Mesenchymal stem cell (in vitro differentiated cells and primary cell): ENCODE measurements at regions not wholly inside any gene's neighbourhood (a gene's known extent, or its start where the extent isn't known, plus 50 kb on each side); places are given as distances from the start of the nearest gene placed in this dataset.

ENCODE experiments used
- DNase-seq: peaks from one replicate; pipeline ENCODE4 v3.0.0-alpha.2; 2013
- H2AFZ ChIP-seq: one replicate; pipeline ENCODE4 v1.6.1; 2013; ENCODE audit warnings: low read depth, mild to moderate bottlenecking, control low read depth, inconsistent platforms, low read length, moderate library complexity
- H2AK5ac ChIP-seq: 2 replicates; pipeline ENCODE4 v1.6.1; 2013; ENCODE audit warnings: low read length, moderate library complexity, mild to moderate bottlenecking, inconsistent platforms; ENCODE audit not compliant: severe bottlenecking
- H2BK120ac ChIP-seq: one replicate; pipeline ENCODE4 v1.6.1; 2013; ENCODE audit warnings: low read depth, mild to moderate bottlenecking, inconsistent platforms, low read length, moderate library complexity
- H2BK12ac ChIP-seq, 2 experiments: one replicate each; pipeline ENCODE4 v1.6.1; 2013; ENCODE audit warnings: inconsistent platforms in 2 of 2, low read length in 2 of 2, mild to moderate bottlenecking in 2 of 2, moderate library complexity in 2 of 2, control low read depth in 1 of 2
- H2BK15ac ChIP-seq: one replicate; pipeline ENCODE4 v1.6.1; 2013; ENCODE audit warnings: mild to moderate bottlenecking, low read depth, inconsistent platforms; ENCODE audit not compliant: poor library complexity, severe bottlenecking
- H2BK5ac ChIP-seq: 2 replicates; pipeline ENCODE4 v1.6.1; 2013; ENCODE audit warnings: low read depth, mild to moderate bottlenecking, low read length, control low read depth, inconsistent platforms; ENCODE audit not compliant: poor library complexity, severe bottlenecking
- H3K14ac ChIP-seq, 2 experiments: one replicate each; pipeline ENCODE4 v1.6.1; 2013; ENCODE audit warnings: inconsistent platforms in 2 of 2, low read length in 2 of 2, control low read depth in 1 of 2, mild to moderate bottlenecking in 1 of 2, moderate library complexity in 1 of 2
- H3K18ac ChIP-seq, 2 experiments: one replicate each; pipeline ENCODE4 v1.6.1; 2013; ENCODE audit warnings: inconsistent platforms in 2 of 2, low read length in 2 of 2, control low read depth in 1 of 2, low read depth in 1 of 2, mild to moderate bottlenecking in 1 of 2
- H3K23ac ChIP-seq, 2 experiments: one replicate each; pipeline ENCODE4 v1.6.1; 2013; ENCODE audit warnings: inconsistent platforms in 2 of 2, low read length in 2 of 2, mild to moderate bottlenecking in 2 of 2, moderate library complexity in 2 of 2, control low read depth in 1 of 2
- H3K27ac ChIP-seq: 2 replicates; pipeline ENCODE4 v1.5.1; 2013; ENCODE audit warnings: mild to moderate bottlenecking, moderate library complexity, low read length, control low read depth, inconsistent platforms; ENCODE audit not compliant: poor library complexity, severe bottlenecking
- H3K27me3 ChIP-seq, 2 experiments: 2 replicates each; pipeline versions ENCODE4 v1.6.1 to v1.7.0; 2013; ENCODE audit warnings: low read length in 2 of 2, mild to moderate bottlenecking in 2 of 2, moderate library complexity in 2 of 2, control low read depth in 1 of 2, inconsistent platforms in 1 of 2; ENCODE audit not compliant: control insufficient read depth in 1 of 2, insufficient read depth in 1 of 2
- H3K36me3 ChIP-seq, 2 experiments: 2 replicates each; pipeline versions ENCODE4 v1.6.1 to v1.7.0; 2013; ENCODE audit warnings: low read length in 2 of 2, control low read depth in 1 of 2, inconsistent platforms in 1 of 2, low read depth in 1 of 2, mild to moderate bottlenecking in 1 of 2; ENCODE audit not compliant: insufficient read depth in 2 of 2, control insufficient read depth in 1 of 2
- H3K4ac ChIP-seq, 2 experiments: one replicate each; pipeline ENCODE4 v1.6.1; 2013; ENCODE audit warnings: inconsistent platforms in 2 of 2, low read length in 2 of 2, mild to moderate bottlenecking in 2 of 2, moderate library complexity in 2 of 2, control low read depth in 1 of 2, low read depth in 1 of 2
- H3K4me1 ChIP-seq: 2 replicates; pipeline ENCODE4 v1.6.1; 2013; ENCODE audit warnings: low read depth, low read length, control low read depth; ENCODE audit not compliant: control insufficient read depth, insufficient read depth
- H3K4me2 ChIP-seq: 2 replicates; pipeline ENCODE4 v1.6.1; 2013; ENCODE audit warnings: low read length, mild to moderate bottlenecking, inconsistent platforms; ENCODE audit not compliant: poor library complexity, severe bottlenecking
- H3K4me3 ChIP-seq, 2 experiments: 2 replicates each; pipeline versions ENCODE4 v1.5.1 to v1.7.0; 2013; ENCODE audit warnings: low read length in 2 of 2, mild to moderate bottlenecking in 2 of 2, control low read depth in 1 of 2, low read depth in 1 of 2; ENCODE audit not compliant: insufficient read depth in 1 of 2
- H3K79me1 ChIP-seq: replicated peaks from 2 replicates; pipeline ENCODE4 v1.6.1; 2013; ENCODE audit warnings: mild to moderate bottlenecking, control low read depth, low read length, inconsistent platforms; ENCODE audit not compliant: poor library complexity, severe bottlenecking
- H3K9ac ChIP-seq: 2 replicates; pipeline ENCODE4 v1.7.0; 2013; ENCODE audit warnings: mild to moderate bottlenecking, low read length, moderate library complexity
- H3K9me3 ChIP-seq: 2 replicates; pipeline ENCODE4 v1.7.0; 2013; ENCODE audit warnings: mild to moderate bottlenecking, low read length; ENCODE audit not compliant: control insufficient read depth
- H4K8ac ChIP-seq: one replicate; pipeline ENCODE4 v1.6.1; 2013; ENCODE audit warnings: inconsistent platforms, mild to moderate bottlenecking, low read length, moderate library complexity
- H4K91ac ChIP-seq: one replicate; pipeline ENCODE4 v1.6.1; 2013; ENCODE audit warnings: mild to moderate bottlenecking, low read length, inconsistent platforms
- WGBS: methylation state at CpG from one replicate; pipeline ENCODE4 v1.1.7; 2013; ENCODE audit warnings: mixed read lengths; 5-methylcytosine and 5-hydroxymethylcytosine counted together

- Histone ChIP-seq H3K79me1 (no peaks in the 10 kb centered on the region), H3K9ac (no peak overlapping the region), H2BK12ac (no peak overlapping the region), H3K9me3 (peaks cover 34% of the 10 kb centered on the region), H3K14ac (no peak overlapping the region), H2AFZ (no peak overlapping the region), H3K27ac (no peak overlapping the region), H3K4ac (no peak overlapping the region), H3K4me1 (no peaks in the 10 kb centered on the region), H3K27me3 (no peaks in the 10 kb centered on the region), H2BK5ac (no peak overlapping the region), H2BK15ac (no peak overlapping the region), H2BK120ac (no peak overlapping the region), H3K4me2 (no peak overlapping the region), H3K23ac (no peak overlapping the region), H4K8ac (no peak overlapping the region), H3K4me3 (no peak overlapping the region), H3K36me3 (no peaks in the 10 kb centered on the region), H3K18ac (no peak overlapping the region), H4K91ac (no peak overlapping the region), H2AK5ac (no peak overlapping the region)
- no peak for DNase-seq
Observed at GRCh38 chr4:177131736-177132135, 177.9 kb upstream of the NEIL3 start.

GRCh38 chr4:177147668-177148067, 162.0 kb upstream of the NEIL3 start:
- Histone ChIP-seq H3K9ac (no peak overlapping the region), H3K27ac (no peak overlapping the region), H3K23ac (no peak overlapping the region), H3K4ac (no peak overlapping the region), H2BK5ac (no peak overlapping the region), H3K18ac (peak overlapping the region in 1 of 2 experiments; percentile 24), H2BK120ac (no peak overlapping the region), H3K14ac (no peak overlapping the region), H3K36me3 (no peaks in the 10 kb centered on the region), H2AK5ac (no peak overlapping the region), H3K79me1 (no peaks in the 10 kb centered on the region), H2BK12ac (no peak overlapping the region), H3K4me3 (no peak overlapping the region), H3K4me2 (no peak overlapping the region), H4K8ac (no peak overlapping the region), H2BK15ac (no peak overlapping the region), H3K27me3 (no peaks in the 10 kb centered on the region), H4K91ac (no peak overlapping the region), H3K9me3 (no peaks in the 10 kb centered on the region), H3K4me1 (no peaks in the 10 kb centered on the region), H2AFZ (no peak overlapping the region)
- no peak for DNase-seq

- H3K79me1 ChIP-seq: no peaks in the 10 kb centered on the region
- no peaks in the 10 kb centered on the region for H3K27me3 ChIP-seq
- H3K4ac ChIP-seq: no peak overlapping the region
- no peak overlapping the region for H2AFZ ChIP-seq
- H3K9ac ChIP-seq: no peak overlapping the region
- H3K4me1 ChIP-seq: no peaks in the 10 kb centered on the region
- H3K23ac ChIP-seq: no peak overlapping the region
- no peak overlapping the region for H3K4me2 ChIP-seq
- H2BK12ac ChIP-seq: no peak overlapping the region
- no peak overlapping the region for H2BK5ac ChIP-seq
- H3K4me3 ChIP-seq: no peak overlapping the region
- H4K8ac ChIP-seq: no peak overlapping the region
- no peak for DNase-seq
- H4K91ac ChIP-seq: no peak overlapping the region
- H3K14ac ChIP-seq: no peak overlapping the region
- H3K18ac ChIP-seq: no peak overlapping the region
- no peaks in the 10 kb centered on the region for H3K9me3 ChIP-seq
- no peak overlapping the region for H2BK15ac ChIP-seq
- 97% methylated on average over 2 of the region's 3 CpGs for WGBS
- no peaks in the 10 kb centered on the region for H3K36me3 ChIP-seq
- H3K27ac ChIP-seq: no peak overlapping the region
- no peak overlapping the region for H2BK120ac ChIP-seq
- no peak overlapping the region for H2AK5ac ChIP-seq
Observed at GRCh38 chr4:177155454-177155853, 154.2 kb upstream of the NEIL3 start.

- no peaks in the 10 kb centered on the region for H3K27me3 ChIP-seq
- H3K9ac ChIP-seq: no peak overlapping the region
- no peak for DNase-seq
- no peak overlapping the region for H2BK5ac ChIP-seq
- H3K4ac ChIP-seq: no peak overlapping the region
- no peak overlapping the region for H4K91ac ChIP-seq
- no peak overlapping the region for H3K4me2 ChIP-seq
- H3K14ac ChIP-seq: no peak overlapping the region
- H3K18ac ChIP-seq: no peak overlapping the region
- H3K4me1 ChIP-seq: no peaks in the 10 kb centered on the region
- no peak overlapping the region for H2AFZ ChIP-seq
- no peaks in the 10 kb centered on the region for H3K36me3 ChIP-seq
- no peak overlapping the region for H2BK15ac ChIP-seq
- H2AK5ac ChIP-seq: no peak overlapping the region
- no peak overlapping the region for H3K27ac ChIP-seq
- no peak overlapping the region for H3K4me3 ChIP-seq
- H4K8ac ChIP-seq: no peak overlapping the region
- 88% methylated on average over 5 of the region's 6 CpGs for WGBS
- H3K9me3 ChIP-seq: no peaks in the 10 kb centered on the region
- H2BK12ac ChIP-seq: no peak overlapping the region
- no peak overlapping the region for H2BK120ac ChIP-seq
- H3K23ac ChIP-seq: no peak overlapping the region
- no peaks in the 10 kb centered on the region for H3K79me1 ChIP-seq
Observed at GRCh38 chr4:177159600-177159999, 150.1 kb upstream of the NEIL3 start.
